GM12875 (cell line): ENCODE measurements at regions not wholly inside any gene's neighbourhood (a gene's known extent, or its start where the extent isn't known, plus 50 kb on each side); places are given as distances from the start of the nearest gene placed in this dataset.

Experiments used
- H3K4me3 ChIP-seq: one replicate; pipeline ENCODE4 v1.5.1; 2011; ENCODE audit warnings: low read depth, low read length, control low read depth
- CTCF ChIP-seq: IDR thresholded peaks from 2 replicates; pipeline ENCODE4 v1.5.1; 2011; ENCODE audit warnings: low read depth, mild to moderate bottlenecking, control low read depth, inconsistent platforms, low read length, moderate library complexity, borderline replicate concordance; ENCODE audit not compliant: insufficient read depth

GRCh38 chr7:20064181-20064970, 152.8 kb downstream of the MACC1 start:
- TF ChIP-seq CTCF, result no peak
- no peak overlapping the region for H3K4me3 ChIP-seq

DNA sequence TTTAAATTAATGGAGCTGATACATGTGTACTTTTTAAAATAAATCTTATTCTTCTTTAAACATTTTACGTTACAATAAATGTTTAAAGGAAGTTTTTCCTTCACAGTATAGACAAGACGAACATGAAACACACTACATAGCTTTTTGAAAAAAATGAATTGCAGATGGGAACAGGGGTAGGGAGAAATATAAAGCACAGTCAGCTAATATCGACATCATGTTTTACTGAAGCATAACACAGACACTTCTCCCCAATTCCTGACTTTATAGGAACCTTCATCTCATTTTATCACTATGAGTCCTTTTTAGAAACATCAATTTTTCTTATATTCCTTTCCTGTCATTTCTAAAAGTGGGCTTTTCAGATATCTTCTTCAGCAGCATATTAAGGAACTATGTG, 153.5 kb downstream of the MACC1 start:
- H3K4me3 ChIP-seq, result no peak overlapping the region
- TF ChIP-seq CTCF, result no peak

DNA sequence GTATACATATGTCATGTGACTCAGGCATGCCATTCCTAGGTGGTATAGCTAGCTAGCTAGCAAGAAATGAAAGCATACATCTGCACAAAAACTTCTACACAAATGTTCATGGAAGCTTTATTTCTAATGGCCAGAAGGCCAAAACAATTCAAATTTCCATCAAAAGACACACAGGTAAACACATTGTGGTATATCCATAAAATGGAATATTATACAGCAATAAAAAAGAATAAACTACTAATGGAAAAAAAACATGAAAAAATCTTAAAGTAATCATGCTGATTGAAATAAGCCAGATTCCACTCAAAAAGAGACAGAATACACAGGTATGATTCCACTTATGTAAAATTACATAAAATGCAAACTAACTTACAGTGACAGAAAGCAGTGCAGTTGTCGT, 154.3 kb downstream of the MACC1 start:
- TF ChIP-seq CTCF, result no peak

GRCh38 chr7:20053334-20054104, 163.7 kb downstream of the MACC1 start:
- no peak overlapping the region for H3K4me3 ChIP-seq
- TF ChIP-seq CTCF, result no peak

More for the DNA sequence above, 154.3 kb downstream of the MACC1 start:
- H3K4me3 ChIP-seq, result no peak overlapping the region

GRCh38 chr7:20050241-20050966, 166.8 kb downstream of the MACC1 start:
- H3K4me3 ChIP-seq, result no peak overlapping the region
- no peak for TF ChIP-seq CTCF

GRCh38 chr7:20038676-20039075, 178.5 kb downstream of the MACC1 start:
- H3K4me3 ChIP-seq, result no peak overlapping the region
- no peak for TF ChIP-seq CTCF
